ENCODE measurements at regions not wholly inside any gene's neighbourhood (a gene's known extent, or its start where the extent isn't known, plus 50 kb on each side); places are given as distances from the start of the nearest gene placed in this dataset.

DNA sequence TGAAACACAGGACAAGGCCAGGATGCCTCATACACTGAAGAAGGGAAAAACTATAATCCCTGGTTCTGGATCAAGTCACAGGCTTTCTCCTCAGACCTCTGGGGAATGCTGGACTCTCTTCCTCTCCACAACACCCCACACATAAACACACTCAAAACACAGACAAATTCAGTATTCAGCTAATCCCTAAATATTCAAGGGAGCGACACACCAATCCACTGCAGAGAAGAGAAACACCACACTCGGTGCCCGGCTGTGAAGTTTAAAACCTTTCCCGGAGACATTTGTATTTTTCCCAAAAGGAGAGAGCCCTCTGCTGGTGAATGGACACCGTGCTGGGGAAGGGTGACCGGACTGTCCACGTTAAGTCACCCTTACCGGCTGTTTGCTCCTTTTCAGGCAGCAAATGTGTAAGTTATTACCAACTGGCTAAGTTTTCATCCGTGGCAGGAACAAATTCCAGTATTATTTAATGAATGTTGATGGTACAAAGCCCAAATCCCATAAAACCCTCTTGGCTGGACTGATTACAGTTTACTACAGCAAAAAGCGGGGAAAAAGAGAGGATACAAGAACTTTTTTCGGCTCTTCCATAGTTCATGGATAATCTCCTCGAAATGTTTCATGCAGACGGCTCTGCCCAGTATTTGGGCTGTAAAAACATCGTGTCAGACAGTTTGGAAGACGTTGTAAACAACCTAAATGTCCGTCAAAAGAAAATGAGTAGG is 130.9 kb upstream of the SLC30A5 start (continued):
- TF ChIP-seq ARID4A (CRISPR knock-in tag; IDR thresholded peaks at IDR 0.05; ENCODE audit: borderline replicate concordance) (no peak), IKZF5 (CRISPR knock-in tag; IDR thresholded peaks at IDR 0.05) (no peak), LRRFIP1 (CRISPR knock-in tag; conservative IDR thresholded peaks at IDR 0.05) (no peak), RAD21 (CRISPR knock-in tag; IDR thresholded peaks at IDR 0.05) (peak; percentile 48; the same call in 1 of the 2 replicates), SMAD9 (CRISPR knock-in tag; IDR thresholded peaks at IDR 0.05) (no peak), ZNF891 (CRISPR knock-in tag; IDR thresholded peaks at IDR 0.05) (no peak), KLF6 (CRISPR knock-in tag; IDR thresholded peaks at IDR 0.05) (no peak), ZBTB44 (CRISPR knock-in tag; IDR thresholded peaks at IDR 0.05) (no peak), XBP1 (CRISPR knock-in tag; IDR thresholded peaks at IDR 0.05) (no peak), MTF1 (CRISPR knock-in tag; IDR thresholded peaks at IDR 0.05) (no peak), MEF2D (CRISPR knock-in tag; IDR thresholded peaks at IDR 0.05) (no peak), CHCHD3 (CRISPR knock-in tag; IDR thresholded peaks at IDR 0.05) (no peak), RBFOX2 (IDR thresholded peaks at IDR 0.05; ENCODE audit: low read depth, low read length) (no peak), YY1 (IDR thresholded peaks at IDR 0.05; ENCODE audit: insufficient read depth, insufficient replicate concordance, low read depth, low read length) (no peak), STAG1 (CRISPR knock-in tag; IDR thresholded peaks at IDR 0.05) (peak; percentile 77)
- TF ChIP-seq, protein P1, sequence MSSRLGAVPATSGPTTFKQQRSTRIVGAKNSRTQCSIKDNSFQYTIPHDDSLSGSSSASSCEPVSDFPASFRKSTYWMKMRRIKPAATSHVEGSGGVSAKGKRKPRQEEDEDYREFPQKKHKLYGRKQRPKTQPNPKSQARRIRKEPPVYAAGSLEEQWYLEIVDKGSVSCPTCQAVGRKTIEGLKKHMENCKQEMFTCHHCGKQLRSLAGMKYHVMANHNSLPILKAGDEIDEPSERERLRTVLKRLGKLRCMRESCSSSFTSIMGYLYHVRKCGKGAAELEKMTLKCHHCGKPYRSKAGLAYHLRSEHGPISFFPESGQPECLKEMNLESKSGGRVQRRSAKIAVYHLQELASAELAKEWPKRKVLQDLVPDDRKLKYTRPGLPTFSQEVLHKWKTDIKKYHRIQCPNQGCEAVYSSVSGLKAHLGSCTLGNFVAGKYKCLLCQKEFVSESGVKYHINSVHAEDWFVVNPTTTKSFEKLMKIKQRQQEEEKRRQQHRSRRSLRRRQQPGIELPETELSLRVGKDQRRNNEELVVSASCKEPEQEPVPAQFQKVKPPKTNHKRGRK (CRISPR knock-in tag; IDR thresholded peaks at IDR 0.05), result no peak
- TF ChIP-seq, protein P2, sequence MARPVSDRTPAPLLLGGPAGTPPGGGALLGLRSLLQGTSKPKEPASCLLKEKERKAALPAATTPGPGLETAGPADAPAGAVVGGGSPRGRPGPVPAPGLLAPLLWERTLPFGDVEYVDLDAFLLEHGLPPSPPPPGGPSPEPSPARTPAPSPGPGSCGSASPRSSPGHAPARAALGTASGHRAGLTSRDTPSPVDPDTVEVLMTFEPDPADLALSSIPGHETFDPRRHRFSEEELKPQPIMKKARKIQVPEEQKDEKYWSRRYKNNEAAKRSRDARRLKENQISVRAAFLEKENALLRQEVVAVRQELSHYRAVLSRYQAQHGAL (CRISPR knock-in tag; IDR thresholded peaks at IDR 0.05; ENCODE audit: not compliant biosample characterization), result no peak

Data from HepG2 (cell line).